Neural crest cell (in vitro differentiated cells): ENCODE measurements at regions not wholly inside any gene's neighbourhood (a gene's known extent, or its start where the extent isn't known, plus 50 kb on each side); places are given as distances from the start of the nearest gene placed in this dataset.

Source experiments
- DNase-seq: peaks from one replicate; pipeline ENCODE4 v3.0.0; 2021; ENCODE audit warnings: low read depth, mixed read lengths, low spot score
- H3K27ac Mint-ChIP-seq: one replicate; pipeline ENCODE4 v1.8.0; 2021; ENCODE audit warnings: mild to moderate bottlenecking, mixed read lengths; ENCODE audit not compliant: unreplicated experiment
- H3K27me3 Mint-ChIP-seq: 2 replicates; pipeline ENCODE4 v1.8.0; 2021; ENCODE audit warnings: low read depth, mild to moderate bottlenecking, mixed read lengths
- H3K36me3 Mint-ChIP-seq: 2 replicates; pipeline ENCODE4 v1.8.0; 2021; ENCODE audit warnings: low read depth, mild to moderate bottlenecking, mixed read lengths
- H3K4me1 Mint-ChIP-seq: 2 replicates; pipeline ENCODE4 v1.8.0; 2021; ENCODE audit warnings: mixed read lengths
- H3K4me3 Mint-ChIP-seq: one replicate; pipeline ENCODE4 v1.8.0; 2021; ENCODE audit warnings: mild to moderate bottlenecking, mixed read lengths
- H3K9me3 Mint-ChIP-seq: 2 replicates; pipeline ENCODE4 v1.8.0; 2021; ENCODE audit warnings: mixed read lengths
- TF ChIP-seq, protein P1 (sequence below): fragments of 200-600 bp; sonication (generic); conservative IDR thresholded peaks from 2 replicates; pipeline ENCODE4 v1.5.0; 2021; ENCODE audit warnings: antibody characterized with exemption, mild to moderate bottlenecking

DNA sequence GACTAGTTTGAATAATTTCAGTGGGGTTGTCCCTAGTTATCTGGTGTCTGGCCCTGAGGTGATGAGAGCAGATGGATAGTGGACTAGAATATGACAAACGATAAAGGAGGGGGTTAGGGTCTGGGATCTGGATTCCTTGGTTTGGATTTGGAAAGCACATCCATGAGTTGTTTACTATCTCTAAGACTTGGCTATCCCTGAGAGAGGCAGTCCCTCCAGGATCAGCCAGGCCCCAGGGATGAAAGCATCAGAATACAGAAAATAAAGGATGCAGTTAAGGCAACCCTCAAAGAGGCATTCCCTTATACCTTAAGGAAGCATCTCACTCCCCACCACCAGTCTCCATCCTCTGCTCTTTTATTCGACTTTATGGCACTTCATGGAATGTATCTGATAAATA is 230.7 kb downstream of the NHLRC3 start:
- peaks cover 5% of the 10 kb centered on the region for H3K4me1 Mint-ChIP-seq
- no peaks in the 10 kb centered on the region for H3K27me3 Mint-ChIP-seq
- no peak for DNase-seq
- H3K9me3 Mint-ChIP-seq: peaks cover 6% of the 10 kb centered on the region
- no peaks in the 10 kb centered on the region for H3K36me3 Mint-ChIP-seq
- TF ChIP-seq, protein P1, sequence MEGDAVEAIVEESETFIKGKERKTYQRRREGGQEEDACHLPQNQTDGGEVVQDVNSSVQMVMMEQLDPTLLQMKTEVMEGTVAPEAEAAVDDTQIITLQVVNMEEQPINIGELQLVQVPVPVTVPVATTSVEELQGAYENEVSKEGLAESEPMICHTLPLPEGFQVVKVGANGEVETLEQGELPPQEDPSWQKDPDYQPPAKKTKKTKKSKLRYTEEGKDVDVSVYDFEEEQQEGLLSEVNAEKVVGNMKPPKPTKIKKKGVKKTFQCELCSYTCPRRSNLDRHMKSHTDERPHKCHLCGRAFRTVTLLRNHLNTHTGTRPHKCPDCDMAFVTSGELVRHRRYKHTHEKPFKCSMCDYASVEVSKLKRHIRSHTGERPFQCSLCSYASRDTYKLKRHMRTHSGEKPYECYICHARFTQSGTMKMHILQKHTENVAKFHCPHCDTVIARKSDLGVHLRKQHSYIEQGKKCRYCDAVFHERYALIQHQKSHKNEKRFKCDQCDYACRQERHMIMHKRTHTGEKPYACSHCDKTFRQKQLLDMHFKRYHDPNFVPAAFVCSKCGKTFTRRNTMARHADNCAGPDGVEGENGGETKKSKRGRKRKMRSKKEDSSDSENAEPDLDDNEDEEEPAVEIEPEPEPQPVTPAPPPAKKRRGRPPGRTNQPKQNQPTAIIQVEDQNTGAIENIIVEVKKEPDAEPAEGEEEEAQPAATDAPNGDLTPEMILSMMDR: no peak
- H3K27ac Mint-ChIP-seq: no peak overlapping the region
- no peak overlapping the region for H3K4me3 Mint-ChIP-seq

DNA sequence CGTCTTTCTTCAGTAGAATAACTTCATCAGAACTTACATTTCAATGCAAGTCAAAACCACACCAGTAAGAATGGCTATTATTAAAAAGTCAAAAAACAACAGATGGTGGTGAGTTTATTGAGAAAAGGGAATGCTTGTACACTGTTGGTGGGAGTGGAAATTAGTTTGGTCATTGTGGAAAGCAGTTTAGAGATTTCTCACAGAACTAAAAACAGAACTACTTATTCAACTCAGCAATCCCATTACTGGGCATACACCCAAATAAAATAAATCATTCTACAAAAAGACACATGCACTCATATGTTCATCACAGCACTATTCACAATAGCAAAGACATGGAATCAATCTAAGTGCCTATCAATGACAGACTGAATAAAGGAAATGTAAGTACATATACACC is 231.2 kb downstream of the NHLRC3 start:
- TF ChIP-seq, protein P1: no peak
- H3K27me3 Mint-ChIP-seq: no peaks in the 10 kb centered on the region
- no peak overlapping the region for H3K27ac Mint-ChIP-seq
- no peak for DNase-seq
- H3K9me3 Mint-ChIP-seq: peaks cover 6% of the 10 kb centered on the region
- peaks cover 7% of the 10 kb centered on the region for H3K4me1 Mint-ChIP-seq
- no peak overlapping the region for H3K4me3 Mint-ChIP-seq
- H3K36me3 Mint-ChIP-seq: no peaks in the 10 kb centered on the region

DNA sequence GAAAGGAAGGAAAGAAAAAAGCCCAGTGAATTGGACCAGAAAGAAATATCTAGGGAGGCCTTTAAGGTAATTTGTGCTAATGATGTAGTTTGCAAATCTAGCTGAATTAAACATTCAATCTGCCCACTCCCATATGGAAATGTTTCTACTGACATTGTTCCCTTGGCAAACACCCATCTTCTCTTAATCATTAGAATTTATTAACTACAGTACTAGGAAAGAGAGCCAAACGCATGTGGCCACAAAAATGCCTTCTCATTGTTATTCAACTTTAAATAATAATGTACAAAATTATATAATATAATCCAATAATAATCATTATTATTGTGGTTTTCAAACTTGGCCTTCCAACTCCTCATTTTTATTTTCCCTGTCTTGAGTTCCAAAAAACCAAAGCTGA is 234.7 kb downstream of the NHLRC3 start:
- no peaks in the 10 kb centered on the region for H3K9me3 Mint-ChIP-seq
- H3K36me3 Mint-ChIP-seq: no peaks in the 10 kb centered on the region
- DNase-seq: no peak
- no peaks in the 10 kb centered on the region for H3K27me3 Mint-ChIP-seq
- TF ChIP-seq, protein P1: no peak
- no peak overlapping the region for H3K27ac Mint-ChIP-seq
- H3K4me3 Mint-ChIP-seq: no peak overlapping the region
- H3K4me1 Mint-ChIP-seq: peaks cover 15% of the 10 kb centered on the region

DNA sequence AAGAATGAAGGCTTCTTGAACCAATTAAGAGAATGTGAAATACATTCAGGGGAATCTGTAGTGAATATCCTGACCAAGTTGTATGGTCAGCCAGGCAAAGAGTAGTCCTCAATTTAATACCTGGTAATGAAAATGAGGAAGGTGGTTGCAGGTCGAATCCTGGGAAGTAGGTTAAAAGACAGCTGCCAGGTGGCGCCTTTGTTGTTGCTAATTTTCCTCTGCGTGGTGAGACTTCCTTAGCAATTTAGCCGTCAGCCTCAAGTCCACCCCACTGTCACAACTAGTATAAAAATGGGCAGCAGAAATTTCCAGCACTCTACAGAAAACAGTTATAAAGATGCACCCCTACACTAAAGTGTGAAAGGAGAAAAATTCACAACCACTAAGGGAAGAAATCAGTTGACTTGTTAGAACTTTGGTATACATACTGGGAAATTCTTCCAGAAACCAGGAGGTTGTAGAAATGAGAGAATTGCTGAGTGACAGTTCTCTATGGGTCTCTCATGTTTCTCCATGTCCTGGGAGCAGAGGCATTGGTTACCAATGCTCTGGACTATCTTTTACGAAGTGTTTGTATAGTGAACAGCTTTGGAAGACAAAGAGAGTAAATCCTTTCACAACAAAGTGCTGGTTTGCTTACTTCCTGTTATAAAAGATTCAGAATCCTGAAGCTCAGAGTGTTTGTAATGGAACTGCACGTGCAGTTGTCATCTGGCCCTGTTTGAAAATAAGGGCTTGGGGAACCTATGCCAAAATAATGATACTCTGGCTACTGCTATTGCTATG is 235.9 kb downstream of the NHLRC3 start:
- Mint-ChIP-seq H3K27me3 (no peaks in the 10 kb centered on the region), H3K4me3 (no peak overlapping the region), H3K9me3 (no peaks in the 10 kb centered on the region), H3K36me3 (no peaks in the 10 kb centered on the region), H3K4me1 (peaks cover 15% of the 10 kb centered on the region), H3K27ac (no peak overlapping the region)
- TF ChIP-seq, protein P1: no peak
- DNase-seq: no peak

DNA sequence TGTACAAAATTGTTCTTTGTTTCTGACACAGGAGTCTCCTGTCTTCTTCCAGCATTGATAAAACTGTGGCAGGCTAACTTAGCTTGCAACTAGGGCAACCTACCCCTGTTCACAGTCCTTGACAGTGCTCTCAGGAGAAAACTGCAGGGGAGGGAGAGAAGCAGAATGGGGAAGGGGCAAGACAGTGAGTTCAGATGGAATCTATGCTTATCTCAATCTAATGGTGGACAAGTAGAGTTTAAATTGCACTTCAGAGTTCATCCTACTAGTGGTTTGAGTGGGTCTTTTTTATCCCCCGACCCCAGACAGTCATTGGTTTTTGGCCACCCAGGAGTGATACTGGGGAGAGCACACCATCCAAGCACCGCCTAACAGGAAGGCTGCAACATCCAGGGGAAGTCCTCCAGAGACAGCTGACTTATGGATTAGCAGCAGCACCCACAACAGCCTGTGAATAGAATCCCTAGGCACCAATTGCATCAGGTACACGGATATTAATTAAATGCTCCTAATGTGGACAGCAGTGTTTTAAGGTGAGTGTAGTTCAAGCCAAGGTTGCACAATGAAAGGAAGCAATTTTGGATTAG is 236.6 kb downstream of the NHLRC3 start:
- TF ChIP-seq, protein P1: no peak
- H3K4me1 Mint-ChIP-seq: peaks cover 15% of the 10 kb centered on the region

More for the DNA sequence above, 236.6 kb downstream of the NHLRC3 start:
- no peak overlapping the region for H3K4me3 Mint-ChIP-seq
- no peaks in the 10 kb centered on the region for H3K27me3 Mint-ChIP-seq
- H3K27ac Mint-ChIP-seq: peak overlapping the region; percentile 45
- H3K36me3 Mint-ChIP-seq: no peaks in the 10 kb centered on the region
- no peak for DNase-seq
- H3K9me3 Mint-ChIP-seq: no peaks in the 10 kb centered on the region
